ENCODE measurements at regions not wholly inside any gene's neighbourhood (a gene's known extent, or its start where the extent isn't known, plus 50 kb on each side); places are given as distances from the start of the nearest gene placed in this dataset.

DNA sequence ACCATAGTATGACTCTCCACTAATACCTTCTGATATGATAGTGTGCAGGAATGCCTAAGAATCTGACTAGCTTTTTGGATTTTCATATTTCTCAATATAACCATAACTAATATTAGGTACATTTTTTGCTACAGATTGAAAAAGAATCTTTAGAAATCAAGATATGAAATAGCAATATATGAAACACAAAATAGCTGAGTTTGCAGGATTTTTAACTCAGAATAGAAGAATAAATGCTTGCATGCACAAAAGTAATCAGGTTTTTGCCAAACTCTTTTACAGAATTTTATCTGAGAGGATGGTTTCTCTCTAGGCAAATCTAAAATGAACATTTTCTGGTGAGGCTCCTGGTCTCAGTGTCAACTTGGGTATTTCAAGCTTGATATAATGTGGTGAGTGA is 402.6 kb downstream of the TMEM232 start:
- no peak for TF ChIP-seq POLR2A (IDR thresholded peaks at IDR 0.05)
- no peak for TF ChIP-seq POLR2AphosphoS5 (IDR thresholded peaks at IDR 0.05)
- TF ChIP-seq, protein P1, sequence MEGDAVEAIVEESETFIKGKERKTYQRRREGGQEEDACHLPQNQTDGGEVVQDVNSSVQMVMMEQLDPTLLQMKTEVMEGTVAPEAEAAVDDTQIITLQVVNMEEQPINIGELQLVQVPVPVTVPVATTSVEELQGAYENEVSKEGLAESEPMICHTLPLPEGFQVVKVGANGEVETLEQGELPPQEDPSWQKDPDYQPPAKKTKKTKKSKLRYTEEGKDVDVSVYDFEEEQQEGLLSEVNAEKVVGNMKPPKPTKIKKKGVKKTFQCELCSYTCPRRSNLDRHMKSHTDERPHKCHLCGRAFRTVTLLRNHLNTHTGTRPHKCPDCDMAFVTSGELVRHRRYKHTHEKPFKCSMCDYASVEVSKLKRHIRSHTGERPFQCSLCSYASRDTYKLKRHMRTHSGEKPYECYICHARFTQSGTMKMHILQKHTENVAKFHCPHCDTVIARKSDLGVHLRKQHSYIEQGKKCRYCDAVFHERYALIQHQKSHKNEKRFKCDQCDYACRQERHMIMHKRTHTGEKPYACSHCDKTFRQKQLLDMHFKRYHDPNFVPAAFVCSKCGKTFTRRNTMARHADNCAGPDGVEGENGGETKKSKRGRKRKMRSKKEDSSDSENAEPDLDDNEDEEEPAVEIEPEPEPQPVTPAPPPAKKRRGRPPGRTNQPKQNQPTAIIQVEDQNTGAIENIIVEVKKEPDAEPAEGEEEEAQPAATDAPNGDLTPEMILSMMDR (IDR thresholded peaks at IDR 0.05): no peak
